Liver (tissue), 8 donors: ENCODE measurements at regions not wholly inside any gene's neighbourhood (a gene's known extent, or its start where the extent isn't known, plus 50 kb on each side); places are given as distances from the start of the nearest gene placed in this dataset.

Source experiments
- DNase-seq: peaks from one replicate; pipeline ENCODE4 v3.0.0-alpha.2; 2017; ENCODE audit warnings: low spot score
- H3K27ac ChIP-seq, 2 donors: one replicate each; pipeline ENCODE4 v1.7.0; 2013; ENCODE audit warnings: inconsistent platforms in 2 of 2, low read length in 2 of 2, control low read depth in 1 of 2, low read depth in 1 of 2, mild to moderate bottlenecking in 1 of 2
- H3K27me3 ChIP-seq, 4 donors: one replicate each; pipeline versions ENCODE4 v1.6.1 to v1.7.0; 2013; ENCODE audit warnings: low read length in 3 of 4, inconsistent platforms in 1 of 4, mild to moderate bottlenecking in 1 of 4, moderate library complexity in 1 of 4; ENCODE audit not compliant: control insufficient read depth in 4 of 4, insufficient read depth in 4 of 4
- H3K36me3 ChIP-seq, 4 donors: one replicate each; pipeline versions ENCODE4 v1.6.1 to v1.7.0; 2013; ENCODE audit warnings: low read length in 3 of 4, mild to moderate bottlenecking in 3 of 4, low read depth in 1 of 4, moderate library complexity in 1 of 4; ENCODE audit not compliant: control insufficient read depth in 4 of 4, insufficient read depth in 3 of 4
- H3K4me1 ChIP-seq, 4 donors: one replicate each; pipeline versions ENCODE4 v1.6.1 to v1.7.0; 2013; ENCODE audit warnings: low read length in 3 of 4, mild to moderate bottlenecking in 3 of 4, moderate library complexity in 1 of 4; ENCODE audit not compliant: control insufficient read depth in 4 of 4, insufficient read depth in 4 of 4
- H3K4me3 ChIP-seq, 3 donors: one replicate each; pipeline versions ENCODE4 v1.6.1 to v1.7.0; 2013; ENCODE audit warnings: low read length in 3 of 3, control low read depth in 1 of 3, low read depth in 1 of 3, mild to moderate bottlenecking in 1 of 3
- H3K9ac ChIP-seq, 2 donors: one replicate each; pipeline ENCODE4 v1.7.0; 2013; ENCODE audit warnings: low read length in 2 of 2, mild to moderate bottlenecking in 2 of 2, moderate library complexity in 2 of 2, control low read depth in 1 of 2, low read depth in 1 of 2
- H3K9me3 ChIP-seq, 4 donors: one replicate each; pipeline versions ENCODE4 v1.6.1 to v1.7.0; 2013; ENCODE audit warnings: low read length in 3 of 4; ENCODE audit not compliant: control insufficient read depth in 4 of 4
- CTCF ChIP-seq: fragments of 150-350 bp; IDR thresholded peaks from 2 replicates; pipeline ENCODE4 v1.5.1; 2017; ENCODE audit warnings: improper control_type of control experiment, low read depth, low read length; ENCODE audit not compliant: missing input control
- EGR1 ChIP-seq, 2 donors: IDR thresholded peaks; 2 replicates each; pipeline ENCODE4 v1.6.1; 2016 to 2018; ENCODE audit warnings: antibody characterized with exemption in 2 of 2, low read depth in 2 of 2
- FOXA1 ChIP-seq: IDR thresholded peaks from 2 replicates; pipeline ENCODE4 v1.6.1; 2016; ENCODE audit warnings: antibody characterized with exemption
- GABPA ChIP-seq, 2 donors: IDR thresholded peaks in 1 of 2; conservative IDR thresholded peaks in 1 of 2; 2 replicates each; pipeline ENCODE4 v1.6.1; 2016; ENCODE audit warnings: antibody characterized with exemption in 2 of 2, mild to moderate bottlenecking in 1 of 2, moderate library complexity in 1 of 2
- HNF4A ChIP-seq, 2 donors: conservative IDR thresholded peaks; 2 replicates each; pipeline ENCODE4 v1.6.1; 2016; ENCODE audit warnings: antibody characterized with exemption in 2 of 2, mild to moderate bottlenecking in 2 of 2
- HNF4G ChIP-seq: IDR thresholded peaks from 2 replicates; pipeline ENCODE4 v1.6.1; 2016; ENCODE audit warnings: antibody characterized with exemption
- JUND ChIP-seq, 2 donors: IDR thresholded peaks; 2 replicates each; pipeline ENCODE4 v1.6.1; 2016; ENCODE audit warnings: antibody characterized with exemption in 2 of 2
- MAX ChIP-seq: IDR thresholded peaks from 2 replicates; pipeline ENCODE4 v1.6.1; 2016; ENCODE audit warnings: antibody characterized with exemption
- NR2F2 ChIP-seq: IDR thresholded peaks from 2 replicates; pipeline ENCODE4 v1.6.1; 2016; ENCODE audit warnings: antibody characterized with exemption
- RAD21 ChIP-seq, 2 donors: IDR thresholded peaks; 2 replicates each; pipeline ENCODE4 v1.6.1; 2016; ENCODE audit warnings: antibody characterized with exemption in 2 of 2, mild to moderate bottlenecking in 2 of 2
- REST ChIP-seq: IDR thresholded peaks from 2 replicates; pipeline ENCODE4 v1.6.1; 2016; ENCODE audit warnings: antibody characterized with exemption, mild to moderate bottlenecking
- RXRA ChIP-seq, 2 donors: IDR thresholded peaks; 2 replicates each; pipeline ENCODE4 v1.6.1; 2017 to 2018; ENCODE audit warnings: antibody characterized with exemption in 2 of 2, mild to moderate bottlenecking in 1 of 2
- SP1 ChIP-seq: IDR thresholded peaks from 2 replicates; pipeline ENCODE4 v1.6.1; 2018; ENCODE audit warnings: antibody characterized with exemption, mild to moderate bottlenecking
- TAF1 ChIP-seq: conservative IDR thresholded peaks from 2 replicates; pipeline ENCODE4 v1.6.1; 2016; ENCODE audit warnings: antibody characterized with exemption, mild to moderate bottlenecking
- YY1 ChIP-seq: IDR thresholded peaks from 2 replicates; pipeline ENCODE4 v1.6.1; 2016; ENCODE audit warnings: antibody characterized with exemption, mild to moderate bottlenecking
- WGBS: extraction: QIAGEN DNeasy Blood & Tissue Kit; methylation state at CpG from one replicate; pipeline ENCODE4 v1.1.7; 2013; 5-methylcytosine and 5-hydroxymethylcytosine counted together
- TF ChIP-seq, protein P1 (sequence below): IDR thresholded peaks from 2 replicates; pipeline ENCODE4 v1.6.1; 2016; ENCODE audit warnings: antibody characterized with exemption
- donor health status: healthy.
- donor health status: healthy.
- donor health status: healthy.
- donor health status: healthy.
- donor health status: healthy.

- no peaks in the 10 kb centered on the region for H3K9me3 ChIP-seq
- no peaks in the 10 kb centered on the region for H3K4me1 ChIP-seq
- H3K9ac ChIP-seq: no peak overlapping the region
- H3K4me3 ChIP-seq: no peak overlapping the region
- DNase-seq: no peak
- TF ChIP-seq REST: no peak
- TF ChIP-seq CTCF: peak; percentile 38
- TF ChIP-seq RAD21 (IDR thresholded peaks at IDR 0.05): peak; percentile 68 to 82
- no peaks in the 10 kb centered on the region for H3K36me3 ChIP-seq
- H3K27ac ChIP-seq: no peak overlapping the region
- whole genome bisulfite sequencing: 36% methylated on average over 1 of the region's 1 CpG
- no peaks in the 10 kb centered on the region for H3K27me3 ChIP-seq
Observed at GRCh38 chr7:124171068-124171467, 138.2 kb upstream of the TMEM229A start.

DNA sequence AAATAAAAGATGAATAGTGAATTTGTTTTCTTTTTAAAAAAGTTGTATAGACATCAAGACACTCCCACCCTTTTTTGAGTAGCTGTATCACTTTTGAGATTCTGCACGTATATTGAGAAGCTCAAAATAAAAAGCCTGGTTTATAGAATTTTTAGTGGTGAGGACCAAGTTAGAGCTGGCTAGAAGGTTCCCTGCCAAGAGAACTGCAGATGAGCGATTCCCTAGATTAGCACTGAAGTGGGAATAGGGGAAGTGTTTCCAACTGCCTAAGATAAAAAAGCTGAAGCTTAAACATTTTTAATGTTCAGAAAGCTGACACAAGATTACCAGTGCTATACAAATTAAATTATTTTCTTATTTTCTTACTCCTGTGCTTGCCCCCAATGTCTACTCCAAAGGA is 135.7 kb upstream of the TMEM229A start:
- no peak overlapping the region for H3K9ac ChIP-seq
- WGBS: 61% methylated on average over 2 of the region's 2 CpGs
- no peak overlapping the region for H3K27ac ChIP-seq
- peaks cover 0 to 3% (median 0%) of the 10 kb centered on the region in 4 donors for H3K27me3 ChIP-seq
- H3K4me3 ChIP-seq: no peak overlapping the region
- TF ChIP-seq YY1 (no peak), RXRA (IDR thresholded peaks at IDR 0.05) (no peak), RAD21 (IDR thresholded peaks at IDR 0.05) (no peak), FOXA1 (no peak), NR2F2 (no peak), TAF1 (no peak), GABPA (IDR thresholded peaks at IDR 0.05 in 1 of 2, conservative IDR thresholded peaks at IDR 0.05 in 1 of 2) (no peak), CTCF (no peak), HNF4A (conservative IDR thresholded peaks at IDR 0.05) (no peak), SP1 (no peak), JUND (IDR thresholded peaks at IDR 0.05) (no peak), REST (no peak), MAX (no peak), EGR1 (IDR thresholded peaks at IDR 0.05; ENCODE audit: low read depth in 2 of 2) (no peak), HNF4G (no peak)
- TF ChIP-seq, protein P1, sequence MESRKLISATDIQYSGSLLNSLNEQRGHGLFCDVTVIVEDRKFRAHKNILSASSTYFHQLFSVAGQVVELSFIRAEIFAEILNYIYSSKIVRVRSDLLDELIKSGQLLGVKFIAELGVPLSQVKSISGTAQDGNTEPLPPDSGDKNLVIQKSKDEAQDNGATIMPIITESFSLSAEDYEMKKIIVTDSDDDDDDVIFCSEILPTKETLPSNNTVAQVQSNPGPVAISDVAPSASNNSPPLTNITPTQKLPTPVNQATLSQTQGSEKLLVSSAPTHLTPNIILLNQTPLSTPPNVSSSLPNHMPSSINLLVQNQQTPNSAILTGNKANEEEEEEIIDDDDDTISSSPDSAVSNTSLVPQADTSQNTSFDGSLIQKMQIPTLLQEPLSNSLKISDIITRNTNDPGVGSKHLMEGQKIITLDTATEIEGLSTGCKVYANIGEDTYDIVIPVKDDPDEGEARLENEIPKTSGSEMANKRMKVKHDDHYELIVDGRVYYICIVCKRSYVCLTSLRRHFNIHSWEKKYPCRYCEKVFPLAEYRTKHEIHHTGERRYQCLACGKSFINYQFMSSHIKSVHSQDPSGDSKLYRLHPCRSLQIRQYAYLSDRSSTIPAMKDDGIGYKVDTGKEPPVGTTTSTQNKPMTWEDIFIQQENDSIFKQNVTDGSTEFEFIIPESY: no peak
- no peaks in the 10 kb centered on the region for H3K36me3 ChIP-seq
- H3K9me3 ChIP-seq: no peaks in the 10 kb centered on the region
- no peaks in the 10 kb centered on the region for H3K4me1 ChIP-seq
- DNase-seq: no peak
